OCI-LY1 (cell line): ENCODE measurements at regions not wholly inside any gene's neighbourhood (a gene's known extent, or its start where the extent isn't known, plus 50 kb on each side); places are given as distances from the start of the nearest gene placed in this dataset.

Experiments
- H2AFZ ChIP-seq: fragments of 200-600 bp; sonication (generic), shearing (Covaris generic); 2 replicates; pipeline ENCODE4 v1.6.0; 2014; ENCODE audit warnings: antibody characterized with exemption, mild to moderate bottlenecking, low read length
- H3F3A ChIP-seq: fragments of 200-600 bp; sonication (generic), shearing (Covaris generic); 2 replicates; pipeline ENCODE4 v1.6.0; 2014; ENCODE audit warnings: mild to moderate bottlenecking, antibody characterized with exemption, low read length, moderate library complexity; ENCODE audit not compliant: insufficient read depth
- H3K27ac ChIP-seq: fragments of 200-600 bp; sonication (generic); 2 replicates; pipeline ENCODE4 v1.5.1; 2014; ENCODE audit warnings: low read length, mixed run types, mild to moderate bottlenecking, low read depth; ENCODE audit not compliant: poor library complexity, severe bottlenecking
- H3K27me3 ChIP-seq: fragments of 200-600 bp; sonication (generic); 2 replicates; pipeline ENCODE4 v1.6.0; 2014; ENCODE audit warnings: antibody characterized with exemption, mild to moderate bottlenecking, low read length, moderate library complexity; ENCODE audit not compliant: insufficient read depth
- H3K36me3 ChIP-seq: fragments of 200-600 bp; sonication (generic); 2 replicates; pipeline ENCODE4 v1.6.1; 2014; ENCODE audit warnings: mild to moderate bottlenecking, antibody characterized with exemption, low read length, moderate library complexity, mixed read lengths; ENCODE audit not compliant: insufficient read depth
- H3K4me1 ChIP-seq: fragments of 200-600 bp; sonication (generic); 2 replicates; pipeline ENCODE4 v1.5.1; 2014; ENCODE audit warnings: mild to moderate bottlenecking, low read length, moderate library complexity; ENCODE audit not compliant: insufficient read depth, severe bottlenecking
- H3K4me2 ChIP-seq: fragments of 200-600 bp; sonication (generic), shearing (Covaris generic); 2 replicates; pipeline ENCODE4 v1.6.1; 2014; ENCODE audit warnings: low read length
- H3K4me3 ChIP-seq: fragments of 200-600 bp; sonication (generic); 2 replicates; pipeline ENCODE4 v1.5.1; 2014; ENCODE audit warnings: low read length, low read depth, mild to moderate bottlenecking, mixed read lengths; ENCODE audit not compliant: poor library complexity, severe bottlenecking
- H3K79me2 ChIP-seq: fragments of 200-600 bp; shearing (Covaris generic); 2 replicates; pipeline ENCODE4 v1.6.1; 2016; ENCODE audit warnings: mixed run types, low read length, mixed read lengths; ENCODE audit not compliant: insufficient read depth
- H3K9ac ChIP-seq: fragments of 200-600 bp; sonication (generic), shearing (Covaris generic); 2 replicates; pipeline ENCODE4 v1.6.1; 2014; ENCODE audit warnings: mild to moderate bottlenecking, low read length, mixed read lengths
- H3K9me2 ChIP-seq: fragments of 200-600 bp; sonication (generic), shearing (Covaris generic); 2 replicates; pipeline ENCODE4 v1.6.1; 2014; ENCODE audit warnings: low read depth, mild to moderate bottlenecking, low read length, mixed read lengths
- H3K9me3 ChIP-seq: fragments of 200-600 bp; shearing (Covaris generic); 2 replicates; pipeline ENCODE4 v1.6.1; 2014; ENCODE audit warnings: low read length, mixed read lengths
- H4K20me1 ChIP-seq: fragments of 200-600 bp; sonication (generic), shearing (Covaris generic); 2 replicates; pipeline ENCODE4 v1.6.0; 2016; ENCODE audit warnings: mild to moderate bottlenecking, low read length; ENCODE audit not compliant: insufficient read depth
- CTCF ChIP-seq: fragments of 200-600 bp; sonication (generic), shearing (Covaris generic); IDR thresholded peaks from 2 replicates; pipeline ENCODE4 v1.5.1; 2017; ENCODE audit warnings: mild to moderate bottlenecking, antibody characterized with exemption, low read length, moderate library complexity, mixed read lengths
- EZH2 ChIP-seq: fragments of 200-600 bp; sonication (generic), shearing (Covaris generic); IDR thresholded peaks from 2 replicates; pipeline ENCODE4 v1.8.0; 2017; ENCODE audit warnings: borderline replicate concordance, mixed run types, mild to moderate bottlenecking, antibody characterized with exemption, low read length, moderate library complexity, mixed read lengths

DNA sequence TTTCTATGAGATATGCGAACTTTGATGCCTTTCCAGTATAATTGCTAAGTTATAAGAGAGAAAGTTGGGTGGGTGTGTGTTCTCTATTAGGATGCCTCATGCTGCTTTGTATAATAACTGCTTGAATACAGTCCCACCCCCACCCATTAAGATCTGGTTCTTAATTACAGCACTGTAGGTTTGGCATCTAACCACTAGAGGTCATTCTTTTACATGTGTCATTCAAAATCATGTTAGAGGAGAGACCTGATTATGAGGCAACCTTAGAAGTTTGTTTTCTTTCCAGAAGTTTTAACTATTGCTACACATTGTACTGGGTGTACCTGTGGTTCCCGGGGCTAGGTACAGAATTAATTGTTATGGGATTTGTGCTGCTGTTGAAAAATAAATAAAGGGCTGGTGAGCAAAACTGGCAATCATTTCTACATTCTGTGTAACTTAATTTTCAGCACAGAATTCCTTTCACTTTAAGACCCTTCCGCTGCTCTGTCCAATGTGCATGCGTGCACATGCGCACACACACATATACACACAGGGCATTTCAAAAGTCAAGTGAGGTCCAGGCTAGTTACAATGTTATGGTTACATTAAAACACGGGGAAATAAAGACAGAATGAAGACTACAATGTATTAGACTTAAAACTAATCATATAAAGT lies 1156.3 kb downstream of the SORCS3 start:
- Histone ChIP-seq H3K9ac (no peak overlapping the region), H3K27ac (no peak overlapping the region), H4K20me1 (no peaks in the 10 kb centered on the region), H2AFZ (no peak overlapping the region), H3K36me3 (no peaks in the 10 kb centered on the region), H3K79me2 (no peaks in the 10 kb centered on the region), H3K4me1 (no peaks in the 10 kb centered on the region), H3K4me2 (no peak overlapping the region), H3K4me3 (no peak overlapping the region), H3K27me3 (no peaks in the 10 kb centered on the region), H3K9me2 (no peaks in the 10 kb centered on the region), H3F3A (no peaks in the 10 kb centered on the region), H3K9me3 (no peaks in the 10 kb centered on the region)
- peak; percentile 60 for TF ChIP-seq CTCF
- no peak for TF ChIP-seq EZH2

DNA sequence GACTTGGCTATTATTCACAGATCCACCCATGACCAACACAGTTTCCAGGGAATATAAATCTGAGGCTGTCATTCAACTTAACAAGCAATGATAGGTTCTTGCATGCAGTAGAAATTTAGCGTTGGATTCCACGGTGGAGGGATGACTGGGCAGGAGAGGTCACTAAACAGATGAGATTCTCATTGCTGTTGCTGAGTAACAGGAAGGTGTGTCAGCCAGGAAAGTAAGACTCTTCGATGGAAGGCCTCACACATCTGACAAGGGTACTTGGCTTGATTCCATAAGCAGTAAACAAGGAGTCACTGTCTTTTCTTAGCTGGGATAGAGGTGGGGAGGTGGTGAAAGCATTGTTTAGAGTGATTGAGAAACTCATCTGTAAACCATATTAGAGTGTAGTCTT lies 1152.0 kb downstream of the SORCS3 start:
- Histone ChIP-seq H3K4me2 (no peak overlapping the region), H3K9ac (no peak overlapping the region), H3F3A (no peaks in the 10 kb centered on the region), H4K20me1 (no peaks in the 10 kb centered on the region), H3K27ac (no peak overlapping the region), H3K4me1 (no peaks in the 10 kb centered on the region), H3K9me3 (no peaks in the 10 kb centered on the region), H3K9me2 (no peaks in the 10 kb centered on the region), H2AFZ (no peak overlapping the region), H3K4me3 (no peak overlapping the region), H3K36me3 (no peaks in the 10 kb centered on the region), H3K79me2 (no peaks in the 10 kb centered on the region), H3K27me3 (no peaks in the 10 kb centered on the region)
- no peak for TF ChIP-seq EZH2
- no peak for TF ChIP-seq CTCF

DNA sequence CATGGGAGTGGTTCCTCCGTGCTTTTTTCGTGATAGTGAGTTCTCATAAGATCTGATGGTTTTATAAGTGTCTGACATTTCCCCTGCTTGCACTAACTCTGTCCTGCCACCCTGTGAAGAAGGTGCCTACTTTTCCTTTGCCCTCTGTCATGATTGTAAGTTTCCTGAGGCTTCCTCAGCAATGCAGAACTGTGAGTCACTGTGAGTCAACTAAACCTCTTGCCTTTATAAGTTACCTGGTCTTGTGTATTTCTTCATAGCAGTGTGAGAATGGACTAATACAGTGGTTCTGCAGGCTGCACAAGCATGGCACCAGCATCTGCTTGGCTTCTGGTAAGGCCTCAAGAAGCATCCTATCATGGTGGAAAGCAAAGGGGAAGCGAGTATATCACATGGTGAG lies 1144.6 kb downstream of the SORCS3 start:
- no peak overlapping the region for H3K4me3 ChIP-seq
- H2AFZ ChIP-seq, result no peak overlapping the region
- H3K4me1 ChIP-seq, result no peaks in the 10 kb centered on the region
- no peak overlapping the region for H3K9ac ChIP-seq
- H3F3A ChIP-seq, result no peaks in the 10 kb centered on the region
- no peaks in the 10 kb centered on the region for H3K9me3 ChIP-seq
- H4K20me1 ChIP-seq, result no peaks in the 10 kb centered on the region
- no peaks in the 10 kb centered on the region for H3K9me2 ChIP-seq
- TF ChIP-seq CTCF, result no peak
- no peak for TF ChIP-seq EZH2
- no peaks in the 10 kb centered on the region for H3K27me3 ChIP-seq
- H3K27ac ChIP-seq, result no peak overlapping the region
- H3K36me3 ChIP-seq, result no peaks in the 10 kb centered on the region
- H3K79me2 ChIP-seq, result no peaks in the 10 kb centered on the region
- no peak overlapping the region for H3K4me2 ChIP-seq
